ENCODE measurements at regions not wholly inside any gene's neighbourhood (a gene's known extent, or its start where the extent isn't known, plus 50 kb on each side); places are given as distances from the start of the nearest gene placed in this dataset.

DNA sequence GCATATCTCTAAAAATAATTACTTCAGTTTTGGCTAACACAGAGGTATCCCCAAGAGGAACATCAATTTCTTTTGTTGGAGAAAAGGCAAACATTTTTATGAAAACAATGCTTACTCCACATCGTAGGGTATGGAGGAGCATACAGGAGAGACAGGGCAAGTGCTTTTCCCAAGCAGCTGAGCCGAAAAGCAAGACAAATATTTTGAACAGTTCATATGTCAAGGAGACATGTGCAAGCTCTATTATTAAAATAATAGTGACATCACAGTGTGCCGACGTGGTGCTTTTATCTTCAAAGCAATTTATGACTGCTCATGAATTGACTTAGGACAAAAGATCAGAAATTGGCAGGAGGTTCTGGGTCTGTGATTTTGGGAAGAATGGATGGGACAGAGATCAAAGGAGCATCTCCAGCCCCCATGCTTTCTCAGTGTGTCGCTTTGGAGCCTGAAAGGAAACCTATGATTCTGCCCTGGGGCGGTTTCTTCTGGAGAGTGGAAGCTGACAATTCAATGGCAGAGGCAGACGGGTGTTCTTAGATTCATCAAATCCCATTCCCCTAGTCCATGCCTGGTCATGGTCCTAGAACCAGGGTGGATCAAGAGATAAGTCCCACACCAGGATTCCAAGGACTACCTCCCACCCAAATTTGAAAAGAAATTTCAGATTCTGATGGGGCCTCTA, 97.1 kb downstream of the JCAD start:
- H2AFZ ChIP-seq (ENCODE audit: insufficient read depth, low read depth, low read length, poor library complexity, severe bottlenecking) = no peak overlapping the region
- H3K27me3 ChIP-seq (ENCODE audit: control insufficient read depth in 2 of 2, insufficient read depth in 2 of 2, low read length in 2 of 2) = no peaks in the 10 kb centered on the region
- WGBS (ENCODE audit: insufficient coverage) = 93% methylated on average over 5 of the region's 7 CpGs
- no peaks in the 10 kb centered on the region for H3K9me3 Mint-ChIP-seq
- no peak overlapping the region for H3K27ac ChIP-seq (ENCODE audit: low read depth in 1 of 2, low read length in 2 of 2)
- H3K36me3 ChIP-seq (replicated peaks in 1 of 2; ENCODE audit: control insufficient read depth in 1 of 2, insufficient read depth in 2 of 2, low read length in 2 of 2) = no peaks in the 10 kb centered on the region
- H3K9ac ChIP-seq (ENCODE audit: insufficient read depth, low read length, poor library complexity, severe bottlenecking) = no peak overlapping the region
- intact Hi-C loops (cut with micrococcal nuclease) = no loop called here
- no peak for DNase-seq
- no peaks in the 10 kb centered on the region for H3K79me2 ChIP-seq (ENCODE audit: insufficient read depth, low read length)
- no peak overlapping the region for H3K4me3 Mint-ChIP-seq
- H3K27me3 Mint-ChIP-seq (ENCODE audit: low read depth in 3 of 3) = peaks cover 0 to 8% (median 5%) of the 10 kb centered on the region in 3 donors
- no peaks in the 10 kb centered on the region for H3K4me1 ChIP-seq (ENCODE audit: control insufficient read depth in 1 of 2, insufficient read depth in 2 of 2, low read length in 2 of 2)
- H4K20me1 ChIP-seq (ENCODE audit: insufficient read depth, low read length) = no peaks in the 10 kb centered on the region
- TF ChIP-seq, protein P1, sequence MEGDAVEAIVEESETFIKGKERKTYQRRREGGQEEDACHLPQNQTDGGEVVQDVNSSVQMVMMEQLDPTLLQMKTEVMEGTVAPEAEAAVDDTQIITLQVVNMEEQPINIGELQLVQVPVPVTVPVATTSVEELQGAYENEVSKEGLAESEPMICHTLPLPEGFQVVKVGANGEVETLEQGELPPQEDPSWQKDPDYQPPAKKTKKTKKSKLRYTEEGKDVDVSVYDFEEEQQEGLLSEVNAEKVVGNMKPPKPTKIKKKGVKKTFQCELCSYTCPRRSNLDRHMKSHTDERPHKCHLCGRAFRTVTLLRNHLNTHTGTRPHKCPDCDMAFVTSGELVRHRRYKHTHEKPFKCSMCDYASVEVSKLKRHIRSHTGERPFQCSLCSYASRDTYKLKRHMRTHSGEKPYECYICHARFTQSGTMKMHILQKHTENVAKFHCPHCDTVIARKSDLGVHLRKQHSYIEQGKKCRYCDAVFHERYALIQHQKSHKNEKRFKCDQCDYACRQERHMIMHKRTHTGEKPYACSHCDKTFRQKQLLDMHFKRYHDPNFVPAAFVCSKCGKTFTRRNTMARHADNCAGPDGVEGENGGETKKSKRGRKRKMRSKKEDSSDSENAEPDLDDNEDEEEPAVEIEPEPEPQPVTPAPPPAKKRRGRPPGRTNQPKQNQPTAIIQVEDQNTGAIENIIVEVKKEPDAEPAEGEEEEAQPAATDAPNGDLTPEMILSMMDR (IDR thresholded peaks at IDR 0.05) = no peak
- H3K36me3 Mint-ChIP-seq = no peaks in the 10 kb centered on the region
- H3K9me3 ChIP-seq (replicated peaks in 1 of 2; ENCODE audit: control insufficient read depth in 1 of 2, insufficient read depth in 1 of 2, low read length in 2 of 2) = no peaks in the 10 kb centered on the region
- H3K27ac Mint-ChIP-seq = no peak overlapping the region
- no peaks in the 10 kb centered on the region for H3K4me1 Mint-ChIP-seq
- no peak overlapping the region for H3K4me2 ChIP-seq (replicated peaks; ENCODE audit: extremely low read depth, low read length, poor library complexity, severe bottlenecking)
- H3K4me3 ChIP-seq (replicated peaks in 1 of 3; ENCODE audit: low read depth in 2 of 3, low read length in 3 of 3) = no peak overlapping the region

DNA sequence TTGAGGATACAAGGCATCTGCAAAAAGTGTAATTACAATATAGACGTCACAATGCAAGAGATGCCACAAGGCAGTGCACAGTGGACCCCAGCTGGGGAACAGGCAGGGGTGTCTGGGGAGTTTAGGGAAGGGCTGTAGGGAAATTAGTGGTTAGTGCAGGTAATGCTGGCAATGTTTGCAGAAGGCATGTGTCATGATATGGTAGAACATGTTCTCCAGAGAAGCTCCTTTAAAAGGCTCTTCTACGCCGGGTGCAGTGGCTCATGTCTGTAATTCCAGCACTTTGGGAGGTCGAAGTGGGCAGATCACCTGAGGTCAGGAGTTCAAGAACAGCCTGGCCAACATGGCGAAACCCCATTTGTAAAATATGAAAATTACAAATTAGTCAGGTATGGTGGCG, 98.0 kb downstream of the JCAD start:
- Histone ChIP-seq H3K4me3 (replicated peaks in 1 of 3; ENCODE audit: low read depth in 2 of 3, low read length in 3 of 3) (no peak overlapping the region), H3K79me2 (ENCODE audit: insufficient read depth, low read length) (no peaks in the 10 kb centered on the region), H3K27ac (ENCODE audit: low read depth in 1 of 2, low read length in 2 of 2) (no peak overlapping the region), H3K9me3 (replicated peaks in 1 of 2; ENCODE audit: control insufficient read depth in 1 of 2, insufficient read depth in 1 of 2, low read length in 2 of 2) (no peaks in the 10 kb centered on the region), H3K4me2 (replicated peaks; ENCODE audit: extremely low read depth, low read length, poor library complexity, severe bottlenecking) (no peak overlapping the region), H3K27me3 (ENCODE audit: control insufficient read depth in 2 of 2, insufficient read depth in 2 of 2, low read length in 2 of 2) (no peaks in the 10 kb centered on the region), H2AFZ (ENCODE audit: insufficient read depth, low read depth, low read length, poor library complexity, severe bottlenecking) (no peak overlapping the region), H3K9ac (ENCODE audit: insufficient read depth, low read length, poor library complexity, severe bottlenecking) (no peak overlapping the region), H3K4me1 (ENCODE audit: control insufficient read depth in 1 of 2, insufficient read depth in 2 of 2, low read length in 2 of 2) (no peaks in the 10 kb centered on the region), H3K36me3 (replicated peaks in 1 of 2; ENCODE audit: control insufficient read depth in 1 of 2, insufficient read depth in 2 of 2, low read length in 2 of 2) (no peaks in the 10 kb centered on the region), H4K20me1 (ENCODE audit: insufficient read depth, low read length) (no peaks in the 10 kb centered on the region)
- TF ChIP-seq, protein P1 (IDR thresholded peaks at IDR 0.05) = no peak
- peaks cover 0 to 8% (median 5%) of the 10 kb centered on the region in 3 donors for H3K27me3 Mint-ChIP-seq (ENCODE audit: low read depth in 3 of 3)
- WGBS (ENCODE audit: insufficient coverage) = 93% methylated on average over 3 of the region's 6 CpGs
- H3K9me3 Mint-ChIP-seq = peaks cover 0 to 4% (median 2%) of the 10 kb centered on the region in 7 donors
- no peaks in the 10 kb centered on the region for H3K36me3 Mint-ChIP-seq
- H3K4me1 Mint-ChIP-seq = no peaks in the 10 kb centered on the region
- no peak for DNase-seq
- intact Hi-C loops (cut with micrococcal nuclease) = no loop called here
- no peak overlapping the region for H3K27ac Mint-ChIP-seq
- H3K4me3 Mint-ChIP-seq = no peak overlapping the region

All from CD14-positive monocyte (primary cell).